Fibroblast of skin of abdomen (primary cell): ENCODE measurements at regions not wholly inside any gene's neighbourhood (a gene's known extent, or its start where the extent isn't known, plus 50 kb on each side); places are given as distances from the start of the nearest gene placed in this dataset.
"Not testable (repeated sequence)": the region's sequence is repeated elsewhere in the genome, so short reads cannot be mapped to it uniquely, and the experiment has no call there.

ENCODE experiments used
- DNase-seq: peaks from one replicate; pipeline ENCODE4 v3.0.0-alpha.2; 2013

DNA sequence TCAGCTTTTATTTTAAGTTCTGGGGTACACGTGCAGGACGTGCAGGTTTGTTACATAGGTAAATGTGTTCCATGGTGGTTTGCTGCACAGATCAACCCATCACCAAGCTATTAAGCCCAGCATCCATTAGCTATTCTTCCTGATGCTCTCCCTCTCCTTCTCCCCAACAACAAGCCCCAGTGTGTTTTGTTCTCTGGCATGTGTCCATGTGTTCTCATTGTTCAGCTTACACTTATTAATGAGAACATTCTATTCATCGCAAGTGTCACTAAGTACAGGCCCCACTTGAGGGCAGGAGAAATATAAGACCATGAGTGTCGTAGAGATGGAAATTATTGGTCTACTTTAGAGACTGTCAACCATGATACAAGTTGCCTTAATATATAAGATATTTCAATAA lies 615.1 kb downstream of the CDH8 start:
- DNase-seq, result no peak

DNA sequence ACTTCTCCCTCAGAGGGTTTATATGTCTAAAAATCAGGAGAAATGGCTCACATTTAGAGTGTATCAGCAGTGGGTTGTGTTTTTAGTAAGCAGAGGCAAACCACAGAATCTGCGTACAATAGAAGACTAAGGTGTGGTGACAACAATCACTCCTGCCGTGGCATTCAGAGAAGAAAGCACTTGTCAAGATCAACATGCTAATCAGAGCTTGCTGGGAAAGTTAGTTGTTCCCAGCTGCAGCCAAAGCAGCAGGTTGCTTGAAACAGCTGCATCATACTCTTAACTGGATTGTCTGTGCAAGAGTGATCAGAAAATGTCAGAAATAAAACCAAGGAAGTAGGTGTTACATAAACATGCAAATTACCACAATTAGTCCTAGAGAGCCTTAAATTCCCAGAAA lies 616.4 kb downstream of the CDH8 start:
- no peak for DNase-seq

DNA sequence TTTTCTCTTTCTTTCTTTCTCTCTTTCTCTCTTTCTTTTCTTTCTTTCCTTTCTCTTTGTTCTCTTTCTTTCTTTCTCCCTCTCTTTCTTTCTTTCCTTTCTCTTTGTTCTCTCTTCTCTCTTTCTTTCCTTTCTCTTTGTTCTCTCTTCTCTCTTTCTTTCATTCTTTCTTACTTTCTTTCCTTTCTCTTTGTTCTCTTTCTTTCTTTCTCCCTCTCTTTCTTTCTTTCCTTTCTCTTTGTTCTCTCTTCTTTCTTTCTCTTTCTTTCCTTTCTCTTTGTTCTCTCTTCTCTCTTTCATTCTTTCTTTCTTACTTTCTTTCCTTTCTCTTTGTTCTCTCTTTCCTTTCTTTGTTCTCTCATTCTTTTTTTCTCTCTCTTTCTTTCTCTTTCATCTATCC lies 617.4 kb downstream of the CDH8 start:
- not testable (repeated sequence) for DNase-seq

DNA sequence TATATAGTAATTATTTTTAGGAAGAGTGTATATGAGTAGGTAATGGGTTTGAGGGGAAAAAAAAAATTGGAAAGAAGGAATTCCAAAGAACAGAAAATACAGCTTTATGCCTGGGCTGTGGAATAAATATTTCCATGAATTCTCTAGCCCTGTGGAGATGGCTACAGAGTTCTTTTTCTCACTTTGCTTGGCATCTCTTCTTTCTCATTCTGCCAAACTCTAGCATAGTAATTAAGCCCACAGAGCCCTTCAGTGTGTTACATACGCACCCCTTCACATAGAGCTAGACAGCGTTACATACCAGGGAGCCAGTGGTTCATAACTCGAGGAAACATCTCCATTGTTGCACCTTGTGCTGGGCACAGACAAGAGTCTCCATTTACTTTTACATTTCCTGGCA lies 621.1 kb downstream of the CDH8 start:
- DNase-seq, result no peak

DNA sequence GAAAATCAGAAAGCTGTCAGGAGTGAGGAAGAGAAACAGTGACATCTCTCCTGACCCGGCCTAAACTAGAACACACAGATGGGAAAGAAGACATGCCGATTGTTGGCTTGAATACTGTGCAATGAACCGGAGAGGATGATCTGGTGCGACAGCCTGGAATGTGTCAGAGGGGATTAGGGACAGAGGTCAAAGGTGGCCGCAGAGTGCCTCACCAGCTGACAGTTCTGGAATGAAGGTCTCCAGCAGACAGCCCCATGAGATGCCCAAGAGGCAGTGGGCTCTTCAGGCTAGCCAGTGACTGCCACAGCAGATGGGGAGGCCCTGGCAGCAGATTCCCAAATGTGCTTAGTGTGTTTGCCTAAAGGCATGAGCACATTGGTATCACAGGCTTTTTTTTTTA lies 623.2 kb downstream of the CDH8 start:
- no peak for DNase-seq

DNA sequence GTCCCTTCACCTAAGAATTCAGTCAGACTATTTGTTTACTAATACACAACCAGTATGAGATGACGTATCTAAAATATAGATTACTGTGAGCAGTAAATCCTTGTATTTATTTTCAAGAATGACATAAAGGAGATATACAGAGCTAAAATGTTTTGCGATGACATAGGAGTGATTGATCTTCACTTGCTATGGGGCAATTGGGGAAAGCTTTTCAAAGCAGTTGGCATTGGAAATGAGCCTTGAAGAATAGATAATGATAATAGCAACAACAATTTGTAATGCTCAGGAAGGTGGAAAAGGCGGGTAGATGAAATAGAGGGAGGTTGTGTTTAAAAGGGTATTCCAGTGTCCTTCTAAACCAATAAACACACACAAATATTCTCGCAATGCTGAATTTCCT lies 623.7 kb downstream of the CDH8 start:
- DNase-seq, result no peak

DNA sequence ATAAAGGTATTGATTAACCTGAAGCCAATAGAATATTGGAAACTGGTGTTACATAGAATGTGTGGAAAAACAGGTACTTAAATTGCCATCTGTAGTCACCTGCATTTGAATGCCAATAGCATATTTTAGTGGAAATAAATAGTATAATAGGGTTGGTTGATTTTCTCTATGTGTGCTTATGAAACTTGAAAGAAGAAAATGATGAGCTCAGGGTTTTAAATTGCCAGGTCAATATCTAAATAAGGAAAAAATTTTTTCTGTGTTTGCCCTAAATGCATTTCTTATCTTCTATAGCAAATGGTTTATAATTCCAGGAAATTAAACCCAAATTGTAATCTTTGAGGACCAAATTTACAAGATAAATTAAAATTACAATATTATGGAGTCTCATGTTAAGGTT lies 626.6 kb downstream of the CDH8 start:
- no peak for DNase-seq

DNA sequence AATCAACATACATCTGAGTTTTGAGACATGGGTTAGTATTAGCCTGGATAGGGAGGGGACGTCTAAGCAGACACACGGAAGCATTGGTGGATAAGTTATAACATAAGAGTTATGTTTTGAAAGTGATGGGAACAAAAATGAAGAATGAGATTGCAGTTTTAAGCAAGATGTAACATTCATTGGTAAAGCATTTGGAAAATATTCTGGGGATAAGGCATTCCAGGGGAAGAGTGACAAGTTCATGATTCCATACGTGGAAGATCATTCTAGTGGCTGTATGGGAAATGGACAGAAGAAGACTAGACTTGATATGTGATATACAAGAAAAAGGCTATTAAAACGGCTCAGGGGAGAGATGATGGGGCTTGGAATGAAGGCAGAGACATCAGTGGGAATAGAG lies 632.9 kb downstream of the CDH8 start:
- DNase-seq, result no peak

DNA sequence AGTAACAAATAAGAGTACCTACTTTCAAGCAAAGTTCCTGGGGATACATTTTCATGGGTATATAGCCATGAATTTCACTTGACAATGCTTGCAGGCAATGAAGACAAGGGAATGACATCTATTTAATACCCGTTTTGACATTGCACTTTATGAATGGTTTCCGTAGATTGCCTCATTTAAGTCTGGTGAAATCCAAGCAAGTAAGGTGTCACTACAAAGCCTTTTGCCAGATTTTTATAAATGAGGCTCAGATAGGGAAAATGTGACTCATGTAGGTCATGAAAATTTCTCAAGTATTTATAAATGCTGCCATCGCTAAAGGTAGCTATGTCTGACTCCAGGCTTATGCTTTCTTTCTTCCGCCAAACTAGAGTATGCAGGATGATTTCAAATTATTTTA lies 644.3 kb downstream of the CDH8 start:
- no peak for DNase-seq

DNA sequence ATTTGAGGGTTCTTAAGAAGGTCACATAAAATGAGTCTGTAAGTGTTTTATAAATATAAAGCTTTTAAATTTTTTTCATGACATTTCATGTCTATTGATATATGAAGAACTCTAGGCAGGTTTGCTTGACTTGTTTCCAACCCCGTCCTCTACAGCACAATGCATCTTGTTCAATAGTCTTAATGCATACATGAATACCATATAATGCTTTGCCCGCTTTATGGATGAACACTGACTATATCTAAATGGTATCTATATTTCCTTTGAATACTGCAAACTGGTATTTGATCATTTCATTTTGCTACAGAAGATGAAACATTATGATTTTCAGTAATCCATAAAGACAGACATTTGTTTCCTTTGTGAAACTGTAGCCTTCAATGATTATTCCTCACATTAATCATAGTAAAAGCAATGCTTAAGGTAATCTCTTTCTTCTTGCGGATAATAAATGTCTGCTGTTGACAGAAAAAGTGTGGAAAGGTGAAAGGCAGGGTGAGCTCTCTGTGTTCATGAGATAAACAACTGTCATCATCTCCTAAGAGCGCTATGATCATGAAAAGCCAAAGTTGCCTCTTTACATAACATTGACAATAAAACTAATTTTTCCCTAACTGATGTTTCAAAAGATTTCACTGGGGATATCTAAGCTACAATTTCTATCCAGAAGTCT lies 645.1 kb downstream of the CDH8 start:
- DNase-seq, result no peak

DNA sequence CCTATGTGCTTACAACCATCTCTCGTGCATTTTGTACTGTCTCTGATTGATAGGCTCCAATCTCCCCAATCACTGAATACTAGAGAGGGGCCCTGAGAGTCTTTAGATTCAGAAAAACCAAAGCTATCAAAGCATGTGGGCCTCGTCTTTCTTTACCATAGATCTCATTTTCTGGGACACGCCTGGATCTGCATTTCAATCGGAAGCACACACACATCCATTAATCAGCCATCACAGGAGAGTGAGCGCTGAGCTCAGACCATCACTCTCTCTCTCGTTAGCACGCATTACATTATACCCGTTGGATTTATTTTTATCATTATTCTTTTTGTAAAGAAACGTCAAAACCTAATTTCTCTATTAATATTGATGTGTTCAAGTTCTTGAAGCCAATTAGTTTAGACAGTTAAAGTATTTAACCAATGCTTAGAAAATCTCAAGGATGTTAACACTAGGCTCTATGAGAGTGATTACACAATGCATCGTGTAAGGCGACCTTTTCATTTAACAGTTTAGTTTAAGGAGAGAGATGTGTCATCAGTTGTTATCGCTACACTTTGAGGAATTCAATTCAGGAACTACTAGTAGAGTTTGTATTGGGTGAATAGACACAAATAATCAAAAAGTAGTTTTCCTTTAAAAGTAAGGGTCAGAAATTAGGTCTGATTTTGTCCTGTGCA lies 650.7 kb downstream of the CDH8 start:
- DNase-seq, result no peak

DNA sequence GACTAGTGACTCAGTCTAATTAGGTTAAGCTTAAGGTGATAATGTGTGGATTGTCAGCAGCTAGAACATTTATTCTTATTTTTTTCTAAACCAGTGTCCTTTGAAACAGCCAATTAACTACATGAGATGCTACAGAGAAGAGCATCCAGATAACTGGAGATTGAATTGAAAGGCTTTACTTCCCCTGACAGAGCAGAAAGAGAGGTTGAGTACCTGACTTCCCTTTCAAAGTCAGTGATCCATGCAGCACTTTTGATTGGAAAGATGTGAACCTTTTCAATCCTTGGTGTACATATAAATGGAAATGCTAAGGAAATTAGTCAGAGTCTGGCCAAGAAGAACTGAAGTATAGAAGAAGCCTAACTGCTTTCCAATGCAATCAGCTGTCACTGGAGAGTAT lies 653.8 kb downstream of the CDH8 start:
- no peak for DNase-seq

DNA sequence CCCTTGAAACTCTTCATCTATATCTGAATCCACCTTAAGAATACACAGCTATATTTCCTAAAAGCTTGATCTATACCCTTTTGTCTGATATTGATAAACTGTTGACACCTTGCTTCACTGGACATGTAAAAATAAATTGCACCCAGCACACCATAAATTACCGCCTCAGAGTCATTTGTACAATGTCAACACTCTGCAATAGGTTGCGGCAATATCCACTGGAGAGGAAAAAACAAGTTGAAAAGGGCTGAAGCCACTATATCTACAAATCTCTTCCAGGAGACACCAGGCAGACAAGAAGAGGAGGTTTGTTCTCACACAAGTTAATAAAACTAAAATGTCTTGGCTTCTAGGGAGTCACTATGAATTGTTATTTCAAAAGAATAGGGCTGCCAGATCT lies 656.9 kb downstream of the CDH8 start:
- no peak for DNase-seq

DNA sequence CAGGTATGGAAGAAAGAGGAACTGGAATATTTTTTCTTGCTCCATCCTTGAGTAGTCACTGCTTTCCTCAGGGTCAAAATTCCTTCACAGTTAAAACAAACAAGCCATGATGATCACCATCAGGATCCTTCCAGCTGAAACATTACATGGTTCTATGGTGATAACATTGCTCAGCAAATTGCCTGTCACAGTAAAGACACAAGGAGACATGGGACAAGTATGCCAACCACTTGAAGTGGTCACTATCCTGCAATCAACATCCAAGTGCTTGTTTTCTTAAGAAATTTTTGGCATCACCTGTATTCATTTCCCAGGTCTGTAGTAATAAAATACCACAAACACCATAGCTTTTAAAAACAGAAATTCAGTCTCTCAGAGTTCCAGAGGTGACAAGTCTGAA lies 662.2 kb downstream of the CDH8 start:
- no peak for DNase-seq

DNA sequence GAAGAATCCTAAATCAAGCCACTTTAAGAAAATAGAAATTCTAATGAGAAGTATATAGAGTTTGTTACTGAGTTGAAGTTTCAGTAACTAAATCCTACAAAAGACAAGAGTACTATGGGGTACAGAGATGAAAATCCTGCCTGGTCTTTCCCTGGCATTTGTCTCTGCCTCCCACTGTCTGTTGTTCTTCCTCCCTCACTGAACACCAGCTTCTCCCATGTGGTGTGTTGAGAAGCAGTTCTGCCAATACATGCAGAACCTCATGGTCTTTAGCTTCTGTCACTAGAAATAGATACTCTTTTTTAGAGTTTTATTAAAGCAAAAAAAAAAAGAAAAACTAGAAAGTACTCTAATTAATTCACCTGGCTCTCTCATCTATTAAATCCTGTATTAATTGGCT lies 664.4 kb downstream of the CDH8 start:
- DNase-seq, result no peak

DNA sequence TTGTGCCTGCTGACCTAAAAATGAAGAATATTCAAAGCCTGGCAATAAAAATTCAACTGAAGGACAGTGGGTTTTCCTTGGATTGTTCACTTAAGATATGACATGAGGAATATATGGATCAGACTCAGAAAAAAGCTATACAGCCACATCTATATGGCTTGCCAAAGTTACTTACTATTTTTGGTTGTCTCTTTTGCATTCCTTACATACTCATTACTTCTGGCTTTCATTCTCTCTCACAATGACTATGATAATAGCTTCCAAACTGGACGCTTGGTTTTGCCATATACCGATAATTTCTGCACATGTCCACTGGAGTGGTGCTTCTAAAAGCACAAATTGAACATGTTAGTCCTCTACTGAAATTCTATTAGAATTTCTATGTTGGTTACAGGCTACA lies 664.9 kb downstream of the CDH8 start:
- DNase-seq, result no peak

DNA sequence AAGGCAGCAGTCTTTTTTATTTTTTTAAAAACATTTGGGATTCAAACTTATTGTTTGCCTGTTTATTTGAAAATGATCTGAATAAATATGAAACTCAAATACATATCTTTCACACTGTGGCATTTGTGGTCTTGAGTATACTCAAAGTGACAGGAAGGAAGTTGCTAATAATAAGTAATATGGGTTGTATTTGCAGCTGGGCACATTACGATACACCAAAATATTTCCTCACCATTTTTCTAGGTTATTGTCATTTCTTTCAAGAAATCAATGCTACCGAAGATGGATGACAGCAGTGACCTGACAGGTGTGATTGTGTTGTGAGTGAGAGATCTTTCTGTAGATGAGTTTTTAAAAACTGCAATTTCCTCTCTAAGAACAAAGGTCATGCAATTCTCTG lies 665.7 kb downstream of the CDH8 start:
- DNase-seq, result no peak

DNA sequence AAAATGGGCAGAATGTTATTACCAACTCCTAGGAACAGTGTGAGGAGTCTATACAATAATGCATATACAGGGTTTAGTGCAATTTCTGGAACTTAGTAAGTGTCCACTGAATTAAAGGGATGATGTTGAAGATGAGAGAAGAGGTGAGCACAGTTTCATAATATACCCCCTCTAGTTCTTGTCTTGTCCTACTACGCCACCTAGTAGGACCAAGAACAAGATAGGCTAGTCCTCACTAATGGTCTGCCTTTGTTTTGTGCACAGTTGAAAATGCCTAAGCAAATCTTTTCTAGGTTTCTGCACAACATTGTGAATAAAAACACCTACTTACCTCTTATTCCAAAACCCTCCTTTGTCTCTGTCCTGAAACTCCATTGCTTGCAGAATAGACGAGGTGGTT lies 670.2 kb downstream of the CDH8 start:
- no peak for DNase-seq

DNA sequence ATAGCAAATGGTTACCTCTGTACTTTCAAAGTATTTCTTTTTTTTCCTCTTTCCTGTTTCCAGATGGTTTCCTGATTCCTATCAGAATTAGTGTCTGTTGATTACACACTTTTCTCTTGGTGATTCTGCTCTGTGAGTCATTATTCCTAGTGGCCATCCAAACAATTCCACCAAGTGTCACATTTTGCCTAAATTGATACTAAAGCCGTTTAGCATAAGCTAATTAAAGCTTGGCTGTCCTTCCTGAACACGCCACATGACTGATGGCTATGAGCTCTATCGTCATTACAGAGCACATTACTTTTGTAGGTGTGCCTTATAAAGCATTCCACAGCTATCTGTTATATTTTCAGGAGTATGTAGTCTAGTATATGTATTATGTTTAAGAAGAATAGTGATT lies 671.2 kb downstream of the CDH8 start:
- no peak for DNase-seq

DNA sequence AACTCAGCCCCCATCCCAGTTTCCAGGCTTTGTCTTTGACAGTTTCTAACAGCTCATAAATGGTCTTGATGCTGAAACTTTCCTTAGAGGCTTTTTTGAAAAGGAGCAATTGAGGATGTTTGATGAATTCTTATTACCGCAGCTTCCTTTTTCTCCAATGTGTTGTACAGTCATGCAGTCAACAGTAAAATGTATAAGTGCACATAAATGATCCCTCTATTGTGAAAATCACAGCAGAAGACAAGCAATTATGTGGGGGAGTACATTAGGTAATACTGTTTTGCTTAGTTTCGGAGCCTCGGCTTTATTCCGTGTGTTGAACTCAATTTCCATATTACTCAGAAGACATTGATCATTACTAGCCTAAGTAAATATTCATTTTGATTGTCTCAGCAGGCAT lies 673.7 kb downstream of the CDH8 start:
- DNase-seq, result no peak

DNA sequence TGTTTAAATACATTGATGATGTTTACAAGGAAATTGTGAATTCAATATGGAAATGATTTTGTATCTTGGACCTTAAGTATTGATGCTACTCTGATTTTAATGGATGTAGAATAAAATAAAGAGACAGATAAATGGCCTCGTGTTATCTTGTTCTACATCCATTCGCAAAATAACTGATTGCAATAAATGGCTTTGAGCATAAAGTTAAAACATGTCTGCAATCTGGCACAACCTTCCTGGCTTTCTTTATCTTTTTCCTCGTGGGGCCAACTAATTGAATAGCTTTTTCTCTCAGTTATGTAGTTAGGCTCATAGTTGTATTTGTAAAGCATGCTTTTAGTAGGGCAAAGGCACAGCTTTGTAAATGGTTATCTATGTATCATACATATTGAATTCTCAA lies 691.4 kb downstream of the CDH8 start:
- DNase-seq, result no peak

DNA sequence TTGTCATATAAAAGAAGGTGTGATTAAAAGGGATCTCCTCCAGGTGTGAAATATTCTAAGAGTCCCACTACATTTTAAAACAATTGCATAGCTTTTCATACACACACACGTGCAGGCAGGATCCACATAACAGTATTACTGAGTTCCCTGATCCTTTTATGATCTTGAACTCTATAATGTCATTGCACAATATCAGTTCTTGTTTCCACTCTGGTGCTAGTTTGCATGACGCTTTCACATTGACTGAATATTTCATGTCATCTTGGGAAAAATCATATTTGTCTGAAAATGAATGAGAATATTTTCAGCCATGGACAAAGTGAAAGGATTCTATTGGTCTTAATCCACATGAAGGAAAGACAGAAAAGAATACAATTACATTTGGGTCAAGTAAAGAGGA lies 703.8 kb downstream of the CDH8 start:
- no peak for DNase-seq

DNA sequence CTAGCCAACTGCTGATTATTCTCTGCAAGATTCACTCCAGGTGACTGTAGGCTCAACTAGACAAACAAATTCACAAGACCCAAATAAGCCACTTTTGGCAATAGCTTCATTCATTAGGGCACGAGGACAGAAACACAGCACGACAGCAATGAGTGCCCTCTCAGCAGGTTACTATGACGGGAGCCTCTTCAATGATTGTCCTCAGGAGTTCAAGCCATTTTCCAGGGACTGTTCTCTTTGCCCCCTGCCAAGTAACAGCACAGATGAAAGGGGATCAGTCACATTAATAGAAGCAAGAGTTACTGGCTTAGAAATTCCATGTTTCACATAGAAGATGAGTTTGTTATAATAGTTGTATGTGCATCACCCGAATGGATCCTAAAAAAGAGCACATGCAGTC lies 712.2 kb downstream of the CDH8 start:
- DNase-seq, result no peak

DNA sequence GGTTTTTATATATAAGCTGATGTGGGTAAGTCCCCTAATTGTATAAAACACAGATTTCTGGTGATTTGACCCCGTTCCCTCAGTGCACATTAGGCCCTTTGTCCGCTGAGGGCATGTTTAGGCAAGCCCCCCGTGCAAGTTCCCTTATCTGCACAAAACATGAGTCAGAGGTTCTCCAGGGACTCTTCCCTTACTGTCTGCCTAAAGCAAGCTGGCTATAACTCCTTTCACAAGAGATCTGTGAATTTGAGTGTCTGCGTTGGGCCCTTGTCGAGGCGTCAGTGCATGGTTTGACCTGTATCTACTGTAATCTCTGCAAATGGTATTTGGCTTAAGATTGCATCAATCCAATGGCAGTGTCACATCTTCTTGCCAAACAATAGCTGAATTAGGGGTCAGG lies 712.8 kb downstream of the CDH8 start:
- no peak for DNase-seq

DNA sequence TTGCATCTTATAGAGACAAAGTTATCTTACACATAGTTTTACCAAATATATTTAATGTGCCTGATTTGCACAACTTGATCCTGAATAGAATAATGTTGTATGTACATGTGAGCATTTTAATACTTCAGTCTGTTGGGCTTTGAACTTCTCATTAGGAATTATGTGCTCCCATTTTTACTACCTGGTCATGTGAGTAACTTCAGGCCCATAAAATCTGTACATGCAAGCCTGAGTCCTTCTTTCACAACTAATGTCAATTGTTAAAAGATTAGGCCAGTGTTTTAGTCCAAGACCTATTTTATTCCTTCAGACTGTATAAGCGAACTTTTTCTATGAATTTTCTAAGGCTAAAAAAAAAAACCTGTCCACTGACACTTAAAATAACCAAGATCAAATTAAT lies 715.4 kb downstream of the CDH8 start:
- DNase-seq, result no peak
